ENCODE measurements at regions not wholly inside any gene's neighbourhood (a gene's known extent, or its start where the extent isn't known, plus 50 kb on each side); places are given as distances from the start of the nearest gene placed in this dataset.

- no peaks in the 10 kb centered on the region for H3K36me3 Mint-ChIP-seq
- CTCF ChIA-PET = no interaction called here
These were observed 992.3 kb downstream of the STPG2 start for GRCh38 chr4:97150966-97151365.

GRCh38 chr4:97152149-97152548 is 991.1 kb downstream of the STPG2 start:
- H3K36me3 Mint-ChIP-seq = no peaks in the 10 kb centered on the region
- POLR2A ChIA-PET = no interaction called here
- Histone ChIP-seq H3K27me3 (ENCODE audit: insufficient read depth, low read length, poor library complexity, severe bottlenecking) (no peaks in the 10 kb centered on the region), H3K4me1 (ENCODE audit: insufficient read depth, low read length) (no peaks in the 10 kb centered on the region), H3K36me3 (ENCODE audit: insufficient read depth, low read length) (no peaks in the 10 kb centered on the region), H3K4me3 (ENCODE audit: low read length) (no peak overlapping the region), H3K27ac (ENCODE audit: low read depth, low read length) (no peak overlapping the region), H3K9me3 (ENCODE audit: low read length) (no peaks in the 10 kb centered on the region)
- no peak overlapping the region for H3K4me3 Mint-ChIP-seq
- H3K4me1 Mint-ChIP-seq = no peaks in the 10 kb centered on the region
- no peak for DNase-seq
- no peak overlapping the region for H3K27ac Mint-ChIP-seq
- CTCF ChIA-PET = no interaction called here
- H3K27me3 Mint-ChIP-seq = no peaks in the 10 kb centered on the region
- H3K9me3 Mint-ChIP-seq = peaks cover 0 to 6% (median 4%) of the 10 kb centered on the region in 5 donors

More at GRCh38 chr4:97150966-97151365, 992.3 kb downstream of the STPG2 start:
- POLR2A ChIA-PET = no interaction called here
- Histone ChIP-seq H3K4me1 (ENCODE audit: insufficient read depth, low read length) (no peaks in the 10 kb centered on the region), H3K27me3 (ENCODE audit: insufficient read depth, low read length, poor library complexity, severe bottlenecking) (no peaks in the 10 kb centered on the region), H3K27ac (ENCODE audit: low read depth, low read length) (no peak overlapping the region), H3K36me3 (ENCODE audit: insufficient read depth, low read length) (no peaks in the 10 kb centered on the region), H3K4me3 (ENCODE audit: low read length) (no peak overlapping the region), H3K9me3 (ENCODE audit: low read length) (no peaks in the 10 kb centered on the region)
- Mint-ChIP-seq H3K4me3 (no peak overlapping the region), H3K4me1 (no peaks in the 10 kb centered on the region), H3K27me3 (no peaks in the 10 kb centered on the region), H3K27ac (no peak overlapping the region), H3K9me3 (peaks cover 0 to 13% (median 6%) of the 10 kb centered on the region in 5 donors)
- no peak for DNase-seq

- H3K27ac Mint-ChIP-seq = no peak overlapping the region
- no peak overlapping the region for H3K4me3 ChIP-seq (ENCODE audit: low read length)
- no peak overlapping the region for H3K27ac ChIP-seq (ENCODE audit: low read depth, low read length)
- ChIA-PET CTCF (no interaction called here), POLR2A (no interaction called here)
- H3K4me1 ChIP-seq (ENCODE audit: insufficient read depth, low read length) = no peaks in the 10 kb centered on the region
- H3K4me3 Mint-ChIP-seq = no peak overlapping the region
- H3K9me3 ChIP-seq (ENCODE audit: low read length) = no peaks in the 10 kb centered on the region
- no peaks in the 10 kb centered on the region for H3K36me3 ChIP-seq (ENCODE audit: insufficient read depth, low read length)
- no peaks in the 10 kb centered on the region for H3K27me3 Mint-ChIP-seq
- H3K9me3 Mint-ChIP-seq = peaks cover 0 to 4% (median 2%) of the 10 kb centered on the region in 5 donors
- H3K27me3 ChIP-seq (ENCODE audit: insufficient read depth, low read length, poor library complexity, severe bottlenecking) = no peaks in the 10 kb centered on the region
- no peak for DNase-seq
- H3K4me1 Mint-ChIP-seq = no peaks in the 10 kb centered on the region
- no peaks in the 10 kb centered on the region for H3K36me3 Mint-ChIP-seq
These were observed 990.2 kb downstream of the STPG2 start for GRCh38 chr4:97153042-97153441.

GRCh38 chr4:97159625-97160024 is 983.7 kb downstream of the STPG2 start:
- Histone ChIP-seq H3K4me3 (ENCODE audit: low read length) (no peak overlapping the region), H3K27me3 (ENCODE audit: insufficient read depth, low read length, poor library complexity, severe bottlenecking) (no peaks in the 10 kb centered on the region), H3K27ac (ENCODE audit: low read depth, low read length) (no peak overlapping the region), H3K9me3 (ENCODE audit: low read length) (no peaks in the 10 kb centered on the region), H3K36me3 (ENCODE audit: insufficient read depth, low read length) (no peaks in the 10 kb centered on the region), H3K4me1 (ENCODE audit: insufficient read depth, low read length) (no peaks in the 10 kb centered on the region)
- Mint-ChIP-seq H3K4me1 (no peaks in the 10 kb centered on the region), H3K9me3 (peaks cover 0 to 3% (median 0%) of the 10 kb centered on the region in 5 donors), H3K27me3 (no peaks in the 10 kb centered on the region), H3K36me3 (no peaks in the 10 kb centered on the region), H3K27ac (no peak overlapping the region), H3K4me3 (no peak overlapping the region)
- ChIA-PET CTCF (no interaction called here), POLR2A (no interaction called here)
- DNase-seq = no peak

- H3K4me3 Mint-ChIP-seq = no peak overlapping the region
- H3K9me3 Mint-ChIP-seq = peaks cover 0 to 11% (median 2%) of the 10 kb centered on the region in 5 donors
- no peaks in the 10 kb centered on the region for H3K36me3 Mint-ChIP-seq
These were observed 958.0 kb downstream of the STPG2 start for GRCh38 chr4:97185233-97185632.

GRCh38 chr4:97197106-97197505 is 946.2 kb downstream of the STPG2 start:
- H3K36me3 Mint-ChIP-seq = no peaks in the 10 kb centered on the region
- H3K9me3 Mint-ChIP-seq = peaks cover 0 to 4% (median 0%) of the 10 kb centered on the region in 5 donors
- no peaks in the 10 kb centered on the region for H3K4me1 ChIP-seq (ENCODE audit: insufficient read depth, low read length)
- H3K27ac Mint-ChIP-seq = no peak overlapping the region
- H3K4me3 ChIP-seq (ENCODE audit: low read length) = no peak overlapping the region
- no peaks in the 10 kb centered on the region for H3K36me3 ChIP-seq (ENCODE audit: insufficient read depth, low read length)
- no peaks in the 10 kb centered on the region for H3K9me3 ChIP-seq (ENCODE audit: low read length)
- no peaks in the 10 kb centered on the region for H3K27me3 Mint-ChIP-seq
- H3K4me1 Mint-ChIP-seq = no peaks in the 10 kb centered on the region
- no peaks in the 10 kb centered on the region for H3K27me3 ChIP-seq (ENCODE audit: insufficient read depth, low read length, poor library complexity, severe bottlenecking)
- no peak for DNase-seq
- H3K27ac ChIP-seq (ENCODE audit: low read depth, low read length) = no peak overlapping the region
- no peak overlapping the region for H3K4me3 Mint-ChIP-seq
- POLR2A ChIA-PET = no interaction called here
- CTCF ChIA-PET = no interaction called here

More at GRCh38 chr4:97185233-97185632, 958.0 kb downstream of the STPG2 start:
- DNase-seq = no peak
- no peaks in the 10 kb centered on the region for H3K4me1 ChIP-seq (ENCODE audit: insufficient read depth, low read length)
- ChIA-PET CTCF (no interaction called here), POLR2A (no interaction called here)
- H3K36me3 ChIP-seq (ENCODE audit: insufficient read depth, low read length) = no peaks in the 10 kb centered on the region
- H3K27me3 Mint-ChIP-seq = no peaks in the 10 kb centered on the region
- no peaks in the 10 kb centered on the region for H3K9me3 ChIP-seq (ENCODE audit: low read length)
- no peak overlapping the region for H3K27ac Mint-ChIP-seq
- H3K27ac ChIP-seq (ENCODE audit: low read depth, low read length) = no peak overlapping the region
- H3K4me3 ChIP-seq (ENCODE audit: low read length) = no peak overlapping the region
- no peaks in the 10 kb centered on the region for H3K27me3 ChIP-seq (ENCODE audit: insufficient read depth, low read length, poor library complexity, severe bottlenecking)
- no peaks in the 10 kb centered on the region for H3K4me1 Mint-ChIP-seq

- H3K27ac ChIP-seq (ENCODE audit: low read depth, low read length) = no peak overlapping the region
- peaks cover 0 to 11% (median 2%) of the 10 kb centered on the region in 5 donors for H3K9me3 Mint-ChIP-seq
- no peaks in the 10 kb centered on the region for H3K36me3 Mint-ChIP-seq
- no peak overlapping the region for H3K27ac Mint-ChIP-seq
- no peaks in the 10 kb centered on the region for H3K27me3 Mint-ChIP-seq
- no peak overlapping the region for H3K4me3 ChIP-seq (ENCODE audit: low read length)
- no peak overlapping the region for H3K4me3 Mint-ChIP-seq
- no peak for DNase-seq
- H3K36me3 ChIP-seq (ENCODE audit: insufficient read depth, low read length) = no peaks in the 10 kb centered on the region
- H3K4me1 ChIP-seq (ENCODE audit: insufficient read depth, low read length) = no peaks in the 10 kb centered on the region
- H3K9me3 ChIP-seq (ENCODE audit: low read length) = no peaks in the 10 kb centered on the region
- H3K4me1 Mint-ChIP-seq = no peaks in the 10 kb centered on the region
- ChIA-PET CTCF (no interaction called here), POLR2A (no interaction called here)
- H3K27me3 ChIP-seq (ENCODE audit: insufficient read depth, low read length, poor library complexity, severe bottlenecking) = no peaks in the 10 kb centered on the region
These were observed 934.5 kb downstream of the STPG2 start for GRCh38 chr4:97208749-97209148.

GRCh38 chr4:97215409-97215941 is 927.8 kb downstream of the STPG2 start:
- Histone ChIP-seq H3K9me3 (ENCODE audit: low read length) (no peaks in the 10 kb centered on the region), H3K27me3 (ENCODE audit: insufficient read depth, low read length, poor library complexity, severe bottlenecking) (no peaks in the 10 kb centered on the region), H3K4me3 (ENCODE audit: low read length) (no peak overlapping the region), H3K36me3 (ENCODE audit: insufficient read depth, low read length) (no peaks in the 10 kb centered on the region), H3K4me1 (ENCODE audit: insufficient read depth, low read length) (no peaks in the 10 kb centered on the region), H3K27ac (ENCODE audit: low read depth, low read length) (no peak overlapping the region)
- peaks cover 0 to 4% (median 2%) of the 10 kb centered on the region in 5 donors for H3K9me3 Mint-ChIP-seq
- no peak overlapping the region for H3K27ac Mint-ChIP-seq
- H3K4me1 Mint-ChIP-seq = no peaks in the 10 kb centered on the region
- POLR2A ChIA-PET = no interaction called here
- DNase-seq = no peak
- no peak overlapping the region for H3K4me3 Mint-ChIP-seq
- CTCF ChIA-PET = no interaction called here
- no peaks in the 10 kb centered on the region for H3K27me3 Mint-ChIP-seq
- no peaks in the 10 kb centered on the region for H3K36me3 Mint-ChIP-seq

GRCh38 chr4:97216046-97216445 is 927.2 kb downstream of the STPG2 start:
- POLR2A ChIA-PET = no interaction called here
- H3K36me3 Mint-ChIP-seq = no peaks in the 10 kb centered on the region
- no peaks in the 10 kb centered on the region for H3K27me3 Mint-ChIP-seq
- H3K4me3 Mint-ChIP-seq = no peak overlapping the region
- no peaks in the 10 kb centered on the region for H3K27me3 ChIP-seq (ENCODE audit: insufficient read depth, low read length, poor library complexity, severe bottlenecking)
- peaks cover 0 to 4% (median 2%) of the 10 kb centered on the region in 5 donors for H3K9me3 Mint-ChIP-seq
- H3K27ac ChIP-seq (ENCODE audit: low read depth, low read length) = no peak overlapping the region
- no peaks in the 10 kb centered on the region for H3K4me1 Mint-ChIP-seq
- H3K4me3 ChIP-seq (ENCODE audit: low read length) = no peak overlapping the region
- no peak overlapping the region for H3K27ac Mint-ChIP-seq
- no peak for DNase-seq
- no peaks in the 10 kb centered on the region for H3K9me3 ChIP-seq (ENCODE audit: low read length)
- H3K36me3 ChIP-seq (ENCODE audit: insufficient read depth, low read length) = no peaks in the 10 kb centered on the region
- no peaks in the 10 kb centered on the region for H3K4me1 ChIP-seq (ENCODE audit: insufficient read depth, low read length)
- CTCF ChIA-PET = no interaction called here

Data from CD8-positive, alpha-beta memory T cell (primary cell).